AG20443 (cell line): ENCODE measurements at regions not wholly inside any gene's neighbourhood (a gene's known extent, or its start where the extent isn't known, plus 50 kb on each side); places are given as distances from the start of the nearest gene placed in this dataset.
"Not testable (repeated sequence)": the region's sequence is repeated elsewhere in the genome, so short reads cannot be mapped to it uniquely, and the experiment has no call there.

Experiments
- DNase-seq: peaks from one replicate; pipeline ENCODE4 v3.0.0; 2012; ENCODE audit warnings: low spot score, mixed read lengths

- DNase-seq, result not testable (repeated sequence)
Observed at GRCh38 chr16:29328528-29328927, 78.0 kb downstream of the NPIPB11 start.

DNA sequence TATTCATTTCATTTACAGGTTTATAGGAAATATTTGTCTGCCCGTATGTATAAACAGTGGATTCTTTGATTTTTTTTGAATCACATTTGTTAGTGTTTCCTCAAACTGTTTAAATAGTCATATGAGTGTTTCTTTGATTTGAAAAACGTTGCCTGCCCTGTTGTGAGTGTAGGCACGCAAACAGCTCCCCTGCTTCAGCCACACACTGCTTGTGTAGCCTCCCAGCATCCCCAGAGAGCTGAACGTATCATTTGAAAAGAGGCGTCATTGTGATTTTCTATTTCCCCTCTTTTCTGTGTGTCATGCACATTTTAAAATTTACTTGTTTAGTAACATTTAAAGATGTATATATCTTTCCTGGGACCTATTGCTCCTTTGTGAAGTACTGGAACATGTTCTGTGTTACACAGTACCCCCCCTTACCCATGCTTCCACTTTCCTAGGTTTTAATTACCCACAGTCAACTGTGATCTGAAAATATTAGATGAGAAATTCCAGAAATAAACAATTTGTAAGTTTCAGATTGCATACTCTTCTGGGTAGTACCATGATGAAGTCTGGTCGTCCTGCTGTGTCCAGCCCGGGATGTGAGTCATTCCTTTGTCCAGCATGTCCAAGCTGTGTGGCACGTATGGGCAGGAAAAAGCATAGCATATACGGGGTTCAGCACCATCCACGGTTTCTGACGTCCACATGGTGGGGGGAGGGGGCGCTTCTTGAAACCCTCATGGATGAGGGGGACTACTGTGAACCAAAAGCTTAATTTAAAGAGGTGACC is 78.7 kb downstream of the NPIPB11 start:
- peak; percentile 22 for DNase-seq

- DNase-seq, result not testable (repeated sequence)
Observed at GRCh38 chr16:29326164-29327125, 80.1 kb downstream of the NPIPB11 start.

DNA sequence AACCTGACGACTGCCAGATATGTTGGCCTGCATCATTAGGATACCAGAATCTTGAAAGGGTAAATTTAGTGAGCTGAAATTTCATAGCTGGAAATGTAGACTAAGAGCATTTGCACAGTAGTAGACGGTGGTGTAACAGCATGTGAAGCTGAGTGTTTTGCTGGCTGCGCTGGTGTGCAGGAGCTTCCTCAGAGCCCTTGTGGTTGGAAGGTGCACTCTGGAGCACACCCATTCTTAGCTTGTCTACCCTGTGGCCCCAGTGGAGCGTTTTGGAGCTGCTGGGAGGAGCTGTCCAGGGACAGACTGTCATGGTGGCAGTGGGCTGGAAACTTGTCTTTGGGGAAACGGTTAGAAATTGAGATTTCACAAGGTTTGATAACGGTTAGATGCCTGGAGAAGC is 82.8 kb downstream of the NPIPB11 start:
- not testable (repeated sequence) for DNase-seq

GRCh38 chr16:29321585-29321984 is 84.9 kb downstream of the NPIPB11 start:
- DNase-seq, result no peak

GRCh38 chr16:29321000-29321393 is 85.5 kb downstream of the NPIPB11 start:
- no peak for DNase-seq

- DNase-seq, result no peak
Observed at GRCh38 chr16:29320274-29320999, 86.1 kb downstream of the NPIPB11 start.

GRCh38 chr16:29319726-29320125 is 86.8 kb downstream of the NPIPB11 start:
- no peak for DNase-seq

DNA sequence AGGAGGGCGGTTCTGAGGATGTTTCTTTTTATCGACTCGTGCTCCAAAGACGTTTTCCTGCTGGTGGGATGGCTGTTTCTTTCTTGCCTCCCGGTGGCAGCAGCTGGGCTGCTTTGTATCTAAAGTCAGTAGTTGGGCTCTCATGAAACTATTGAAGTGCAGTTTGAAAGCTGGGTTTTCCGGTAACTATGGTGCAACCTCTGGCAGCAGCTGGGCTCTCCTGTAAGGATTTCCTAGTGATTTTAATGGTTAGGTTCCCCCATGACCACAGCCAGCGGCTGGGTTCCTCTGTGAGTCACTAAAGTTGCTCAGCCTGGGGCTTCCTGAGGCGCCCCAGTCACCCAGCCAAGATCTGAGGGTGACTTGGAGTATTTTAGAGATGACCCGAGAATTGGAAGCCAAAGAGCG is 87.9 kb downstream of the NPIPB11 start:
- peak; percentile 45 for DNase-seq

DNA sequence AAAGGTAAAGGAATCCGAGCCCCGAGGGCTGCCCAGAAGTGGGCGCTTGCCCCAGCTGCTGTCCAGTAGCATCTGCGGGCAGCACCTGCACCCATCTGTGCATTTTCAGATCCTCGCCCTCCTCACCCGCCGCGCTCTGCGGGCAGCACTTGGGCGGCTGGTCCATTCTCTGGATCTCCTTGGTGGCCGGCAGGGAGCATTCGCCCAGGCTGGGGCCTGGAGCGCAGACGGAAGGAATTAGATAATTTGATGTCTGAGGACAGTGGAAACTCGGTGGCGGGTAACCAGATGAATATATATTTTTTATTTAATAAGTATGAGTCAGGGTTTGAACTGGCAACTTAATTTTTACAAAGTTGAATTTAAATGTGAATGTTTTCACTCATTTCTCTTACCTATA is 88.5 kb downstream of the NPIPB11 start:
- DNase-seq, result no peak

DNA sequence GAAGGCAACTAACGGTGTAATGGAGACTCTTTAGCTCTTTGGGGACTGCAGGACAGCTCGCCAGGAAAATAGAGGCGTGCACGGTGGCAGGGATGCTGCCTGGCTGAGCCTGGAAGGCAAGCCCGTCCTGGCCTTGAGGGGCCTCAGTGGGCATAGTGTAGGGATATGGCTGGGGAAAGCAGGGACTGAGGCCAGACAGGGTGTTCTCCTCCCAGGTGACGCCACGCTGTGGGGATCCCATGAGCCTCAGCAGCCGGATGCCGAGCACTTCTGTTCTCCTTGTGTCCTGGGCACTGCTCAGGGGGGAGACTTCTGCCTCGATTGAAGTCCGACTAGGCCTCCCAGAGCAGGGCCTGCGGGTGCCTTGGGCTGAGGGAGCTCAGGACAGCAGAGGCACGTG is 89.2 kb downstream of the NPIPB11 start:
- DNase-seq, result no peak

DNA sequence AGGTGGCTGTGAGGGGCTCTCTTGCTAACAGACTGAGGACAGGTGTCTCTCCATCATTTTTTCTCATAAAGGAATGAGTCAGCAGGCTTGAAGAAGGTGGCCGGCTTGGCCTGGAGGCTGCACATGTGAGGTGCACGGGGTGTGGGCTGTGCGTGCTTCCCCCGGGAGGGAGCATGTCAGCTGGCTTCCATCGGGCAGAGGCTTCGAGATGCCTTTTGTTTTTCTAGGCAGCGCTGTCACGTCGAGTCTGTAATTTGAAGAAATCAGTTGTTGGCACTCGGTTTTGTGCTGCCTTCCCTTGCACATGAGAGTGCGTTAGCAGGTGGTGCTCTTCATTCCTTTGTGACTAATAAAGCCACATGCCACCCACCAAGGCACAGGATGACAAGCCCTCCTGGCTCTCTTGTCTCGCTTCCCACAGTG is 89.7 kb downstream of the NPIPB11 start:
- DNase-seq, result no peak

DNA sequence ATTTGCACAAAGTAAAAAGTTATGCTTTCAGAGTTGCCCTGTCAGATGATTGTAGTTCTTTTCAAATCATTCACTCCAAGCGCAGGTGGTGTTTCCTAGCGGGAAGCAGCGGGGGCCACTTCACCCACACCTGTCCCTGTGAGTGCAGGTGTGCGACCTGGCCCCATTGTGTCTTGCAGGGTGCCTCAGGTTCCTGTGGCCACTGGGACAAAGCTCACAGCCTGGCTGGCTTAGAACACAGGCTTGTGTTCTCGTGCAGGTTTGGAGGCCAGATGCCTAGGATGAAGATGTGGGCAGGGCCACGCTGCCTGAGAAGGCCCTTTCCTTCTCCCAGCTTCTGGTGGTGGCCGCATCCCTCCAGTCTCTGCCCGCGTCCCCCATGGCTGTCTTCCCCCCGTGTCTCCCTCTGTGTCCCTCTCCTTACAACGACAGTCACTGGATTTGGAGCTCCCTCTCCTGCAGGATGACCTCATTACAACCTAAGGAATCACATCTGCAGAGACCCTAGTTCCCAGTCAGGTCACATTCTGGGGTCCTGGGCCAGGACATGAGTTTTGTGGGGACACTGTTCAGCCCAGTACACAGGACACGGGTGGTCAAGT is 90.5 kb downstream of the NPIPB11 start:
- no peak for DNase-seq

GRCh38 chr16:29315046-29315445 is 91.5 kb downstream of the NPIPB11 start:
- DNase-seq, result no peak

DNA sequence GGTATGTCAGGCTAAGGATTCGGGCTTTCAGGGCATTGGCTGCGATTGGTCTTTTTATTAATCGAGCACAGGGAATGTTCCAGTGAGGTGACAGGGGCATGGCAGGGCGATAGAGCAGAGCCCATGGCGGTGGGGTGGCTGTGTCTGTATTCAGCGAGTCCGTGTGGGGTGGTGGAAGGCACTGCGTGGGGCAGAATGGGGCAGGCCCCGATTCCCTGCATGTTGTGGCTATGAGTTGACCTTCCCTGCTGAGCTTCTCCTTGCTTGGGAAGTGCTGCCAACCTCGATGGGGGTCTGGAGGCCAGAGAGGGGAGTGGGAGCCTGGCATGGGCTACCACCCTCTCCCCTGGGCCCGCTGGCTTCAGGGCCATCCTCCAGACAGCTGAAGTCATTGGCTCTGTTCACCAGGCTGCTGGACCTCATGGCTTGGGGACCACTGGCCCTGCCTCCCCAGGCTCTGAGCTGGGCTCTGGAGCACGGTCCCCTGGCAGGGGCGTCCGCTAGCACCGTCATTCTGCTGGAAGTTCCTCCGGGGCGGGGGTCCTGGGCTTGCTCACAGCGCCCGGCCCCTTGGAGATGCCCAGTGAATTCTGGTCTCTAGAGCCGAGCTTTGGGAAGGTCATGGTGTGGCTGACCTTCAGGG is 92.1 kb downstream of the NPIPB11 start:
- DNase-seq, result no peak

DNA sequence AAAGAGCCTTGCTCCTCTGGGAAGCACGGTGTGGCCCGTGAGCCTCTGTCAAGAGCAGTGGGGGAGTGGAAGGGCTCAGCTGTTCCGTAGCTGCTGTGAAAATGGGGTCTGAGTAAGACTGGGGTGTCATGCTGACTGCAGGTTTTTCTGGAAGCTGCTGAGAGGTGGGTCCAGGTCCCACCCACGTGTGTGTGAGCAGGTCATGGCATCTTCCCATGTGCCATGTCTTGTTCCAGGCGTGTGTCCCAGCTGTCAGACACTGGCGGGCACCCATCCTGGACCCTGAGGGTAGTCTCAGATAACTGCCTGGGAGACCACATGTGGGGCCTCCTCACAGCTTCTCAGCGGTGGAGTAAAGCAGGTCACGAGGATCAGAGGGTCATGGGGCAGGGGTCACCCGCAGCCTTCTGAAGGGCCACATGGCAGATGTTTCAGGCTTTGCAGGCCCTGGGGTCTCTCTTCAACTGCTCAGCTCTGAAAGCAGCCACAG is 92.9 kb downstream of the NPIPB11 start:
- no peak for DNase-seq

GRCh38 chr16:29312835-29313558 is 93.5 kb downstream of the NPIPB11 start:
- no peak for DNase-seq

DNA sequence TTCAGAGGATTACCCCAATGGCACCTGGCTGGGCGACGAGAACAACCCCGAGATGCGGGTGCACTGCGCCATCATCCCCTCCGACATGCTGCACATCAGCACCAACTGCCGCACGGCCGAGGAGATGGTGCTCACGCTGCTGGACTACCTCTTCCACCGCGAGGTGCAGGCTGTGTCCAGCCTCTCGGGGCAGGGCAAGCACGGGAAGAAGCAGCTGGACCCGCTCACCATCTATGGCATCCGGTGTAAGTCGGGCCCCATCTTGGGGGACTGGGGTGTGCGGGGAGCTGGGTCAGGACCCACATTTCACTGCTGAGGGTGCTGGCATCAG is 94.2 kb downstream of the NPIPB11 start:
- DNase-seq, result not testable (repeated sequence)

- DNase-seq, result no peak
Observed at GRCh38 chr16:29311461-29312344, 94.8 kb downstream of the NPIPB11 start.
